T-helper 1 cell (primary cell): ENCODE measurements at regions not wholly inside any gene's neighbourhood (a gene's known extent, or its start where the extent isn't known, plus 50 kb on each side); places are given as distances from the start of the nearest gene placed in this dataset.
A peak's percentile ranks its signal among the peaks of the same experiment; 100 is the strongest.

Experiments used
- DNase-seq, 5 donors: peaks; one replicate each; pipeline ENCODE4 v3.0.0-alpha.2; 2012 to 2020

DNA sequence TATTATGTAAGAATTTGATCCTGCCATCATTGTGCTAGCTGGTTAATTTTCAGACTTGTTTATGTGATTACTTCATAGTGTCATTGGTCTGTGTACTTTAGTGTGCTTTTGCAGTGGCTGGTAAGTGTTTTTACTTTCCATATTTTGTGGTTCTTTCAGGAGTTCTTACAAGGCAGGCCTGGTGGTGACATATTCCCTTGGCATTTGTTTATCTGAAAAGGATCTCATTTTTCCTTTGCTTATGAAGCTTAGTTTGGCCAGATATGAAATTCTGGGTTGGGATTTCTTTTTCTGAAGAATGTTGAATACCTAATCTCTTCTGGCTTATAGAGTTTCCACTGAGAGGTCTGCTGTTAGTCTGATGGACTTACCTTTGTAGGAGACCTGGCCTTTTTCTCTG is 72.8 kb upstream of the MC4R start:
- no peak for DNase-seq

DNA sequence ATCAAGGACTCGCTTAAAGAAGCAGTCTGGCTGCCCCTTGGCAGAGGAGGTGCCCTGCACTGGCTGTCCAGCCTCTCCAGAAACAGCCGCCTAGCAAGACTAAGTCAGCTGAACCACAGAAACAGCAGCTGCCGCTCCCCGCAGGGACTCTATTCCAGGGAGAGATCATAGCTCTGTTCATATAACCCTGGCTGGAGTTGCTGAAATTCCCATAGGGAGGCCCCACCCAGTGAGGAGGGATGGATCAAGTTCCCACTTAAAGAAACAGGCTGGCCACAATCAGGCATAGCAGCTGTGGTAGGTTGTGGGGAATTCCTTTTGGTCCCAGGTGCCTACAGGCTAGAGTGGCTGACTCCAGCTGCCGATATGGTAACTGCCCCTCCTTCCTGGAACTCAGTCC is 74.2 kb upstream of the MC4R start:
- DNase-seq, result no peak

- DNase-seq, result no peak
Observed at GRCh38 chr18:60448487-60449267, 76.1 kb upstream of the MC4R start.

GRCh38 chr18:60452421-60452820 is 79.8 kb upstream of the MC4R start:
- no peak for DNase-seq

GRCh38 chr18:60466677-60467076 is 94.1 kb upstream of the MC4R start:
- no peak for DNase-seq

DNA sequence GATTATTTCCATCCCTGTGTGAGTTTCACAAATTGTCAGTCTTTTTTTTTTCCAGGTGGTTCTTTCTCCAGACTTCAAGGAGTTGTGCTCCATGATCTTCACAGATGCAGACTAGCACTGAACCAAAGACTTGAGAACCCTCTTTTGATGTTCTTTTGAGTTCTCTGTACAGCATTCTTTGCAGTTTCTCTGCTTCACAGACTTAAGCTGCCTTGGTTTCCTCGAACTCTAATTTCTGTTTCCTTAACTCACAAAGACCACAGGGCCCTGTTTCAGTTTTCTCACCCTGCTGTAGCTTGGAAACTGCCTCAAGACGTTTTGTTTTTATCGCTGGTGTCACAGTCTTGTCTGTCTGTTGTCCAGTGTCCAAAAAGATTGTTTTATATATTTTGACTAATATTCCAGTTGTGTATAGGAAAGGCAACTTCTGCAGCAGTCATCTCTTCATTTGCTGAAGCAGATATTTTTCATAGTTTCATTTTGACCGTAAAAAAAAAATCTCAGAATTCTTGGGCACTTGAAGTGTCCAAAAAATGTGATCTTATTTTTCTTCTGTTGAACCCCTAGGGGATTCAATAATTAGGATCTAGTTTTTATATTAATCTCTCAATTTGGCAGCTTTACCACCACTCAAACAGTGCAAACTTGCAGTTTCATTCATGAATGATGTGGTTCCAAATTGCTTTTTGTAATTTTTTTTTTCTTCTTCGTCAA is 97.0 kb upstream of the MC4R start:
- no peak for DNase-seq

DNA sequence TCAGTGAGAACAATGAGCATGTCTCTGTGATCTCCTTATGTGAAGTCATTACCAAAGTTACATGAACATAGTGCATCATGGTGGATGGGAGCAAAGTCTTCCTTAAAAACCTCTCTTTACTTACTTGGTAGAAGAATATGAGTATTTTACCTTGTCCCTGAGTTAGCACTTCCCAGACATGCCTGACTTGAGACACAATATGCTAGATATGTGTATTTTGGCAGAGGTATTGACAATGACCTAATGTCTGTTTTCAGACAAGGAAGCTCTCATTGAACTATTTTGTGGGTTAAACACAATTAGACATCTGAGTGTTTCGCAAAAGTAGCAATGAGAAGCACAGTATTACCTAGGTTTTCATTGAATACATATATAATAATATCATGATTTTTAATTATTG is 99.1 kb upstream of the MC4R start:
- no peak for DNase-seq

- no peak for DNase-seq
Observed at GRCh38 chr18:60485201-60485600, 112.6 kb upstream of the MC4R start.

GRCh38 chr18:60493066-60493465 is 120.5 kb upstream of the MC4R start:
- no peak for DNase-seq

DNA sequence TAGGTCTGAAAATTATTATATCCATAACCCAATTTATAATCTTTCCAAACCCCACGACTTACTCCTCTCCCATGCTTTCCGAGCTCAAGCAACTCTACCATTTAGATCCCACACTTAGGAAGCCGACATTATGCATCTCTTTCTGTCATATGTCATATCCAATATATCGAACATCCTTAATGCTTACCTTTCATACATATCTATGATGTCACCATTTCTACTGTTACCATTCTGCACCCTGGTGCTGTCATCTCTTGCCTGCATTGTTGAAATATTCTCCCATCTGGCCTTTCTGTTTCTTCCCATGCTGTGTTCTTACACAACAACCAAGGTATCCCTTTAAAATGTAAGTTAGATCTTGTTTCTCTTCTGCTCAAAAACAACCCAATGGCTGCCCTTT is 127.1 kb upstream of the MC4R start:
- DNase-seq, result no peak

DNA sequence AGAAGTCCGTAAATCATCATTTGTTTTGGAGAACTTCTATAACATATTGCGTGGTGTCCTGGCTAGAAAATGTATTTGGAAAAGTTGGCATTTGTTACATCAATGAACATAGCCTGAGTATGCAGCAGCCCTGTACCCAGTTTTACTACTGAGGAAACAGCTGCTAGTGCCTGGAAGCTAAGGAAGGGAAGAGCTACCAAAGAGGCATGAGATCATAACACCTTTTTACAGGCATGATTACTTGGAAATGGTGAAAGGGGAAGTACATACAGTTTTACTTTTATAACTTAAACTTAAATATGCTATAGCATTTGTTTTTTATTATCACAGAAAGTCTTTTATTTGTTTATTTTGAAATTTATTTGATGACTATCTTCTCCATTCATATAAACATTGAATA is 128.4 kb upstream of the MC4R start:
- no peak for DNase-seq

GRCh38 chr18:60502591-60502990 is 130.0 kb upstream of the MC4R start:
- DNase-seq, result no peak

DNA sequence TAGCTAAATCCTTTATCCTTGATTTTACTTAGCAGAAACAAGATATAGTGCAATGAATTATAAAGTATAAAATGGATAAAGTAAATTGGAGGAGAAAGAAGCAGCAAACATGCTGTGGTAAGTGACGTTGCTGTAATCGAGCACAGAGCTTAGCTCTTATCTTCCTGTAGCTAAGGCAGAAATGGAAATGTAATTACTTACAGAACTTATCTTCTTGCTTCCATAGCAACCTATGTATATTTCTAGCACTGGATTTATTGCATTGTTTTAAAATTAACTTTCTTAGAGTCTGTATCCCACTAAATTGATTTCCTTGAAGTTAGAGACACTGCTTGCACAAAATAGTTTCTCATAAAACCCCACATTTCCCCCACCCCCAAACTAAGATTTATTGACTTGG is 130.6 kb upstream of the MC4R start:
- no peak for DNase-seq

GRCh38 chr18:60506190-60506589 is 133.6 kb upstream of the MC4R start:
- DNase-seq, result no peak

DNA sequence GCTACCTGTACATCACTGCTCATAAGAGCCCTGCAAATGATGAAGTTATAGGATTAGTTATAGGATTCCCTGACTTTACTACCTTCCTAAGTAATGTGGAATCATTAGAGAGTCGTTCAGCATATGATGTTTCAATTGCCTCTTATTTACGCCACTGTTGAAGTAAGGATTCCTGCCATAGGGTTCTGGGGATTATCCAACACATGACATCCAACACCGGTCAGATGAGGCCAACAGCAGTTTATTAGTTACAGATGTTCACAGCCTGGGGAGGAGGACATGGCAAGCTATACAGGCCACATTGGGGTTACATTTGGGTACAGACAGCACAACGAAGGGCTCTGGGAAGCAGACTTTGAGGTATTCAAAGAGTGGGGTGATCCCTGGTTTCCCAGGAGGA is 134.1 kb upstream of the MC4R start:
- DNase-seq, result no peak

GRCh38 chr18:60508108-60508507 is 135.5 kb upstream of the MC4R start:
- no peak for DNase-seq

DNA sequence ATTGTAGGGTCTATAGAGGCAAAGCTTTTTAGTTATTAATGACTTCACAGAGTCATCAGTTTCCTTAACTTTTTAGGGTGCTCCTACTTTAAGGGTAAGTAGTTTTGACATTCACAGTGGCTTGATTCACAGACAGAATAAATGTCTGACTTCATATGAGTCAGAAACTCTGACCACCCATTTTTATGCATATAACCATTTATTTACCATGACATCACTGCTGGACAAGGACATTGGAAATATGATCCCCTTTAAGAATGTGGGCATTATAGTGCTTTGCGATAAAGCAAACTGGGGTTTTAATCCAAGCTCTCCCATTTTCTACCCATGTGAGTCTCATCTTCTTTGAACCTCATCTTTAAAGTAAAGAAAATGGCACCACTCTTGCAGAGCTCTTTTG is 162.0 kb upstream of the MC4R start:
- no peak for DNase-seq

DNA sequence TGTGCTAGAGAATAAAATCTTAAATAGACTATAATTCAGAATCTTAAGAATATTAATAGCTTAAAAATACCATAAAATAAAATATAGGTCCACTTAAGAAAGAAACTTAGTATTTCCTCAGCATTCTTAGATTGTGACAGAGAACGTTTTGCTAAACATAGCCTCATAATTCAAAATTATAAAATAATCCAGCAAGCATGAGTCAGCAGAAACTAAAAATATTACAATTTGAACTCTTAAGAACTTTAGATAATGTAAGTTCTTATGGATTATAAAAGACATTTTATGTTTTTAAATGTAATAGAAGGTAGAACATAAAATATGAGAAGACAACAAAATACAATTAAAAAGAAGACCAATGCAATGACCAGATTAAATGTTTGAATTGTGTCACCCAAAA is 164.5 kb upstream of the MC4R start:
- DNase-seq, result no peak

DNA sequence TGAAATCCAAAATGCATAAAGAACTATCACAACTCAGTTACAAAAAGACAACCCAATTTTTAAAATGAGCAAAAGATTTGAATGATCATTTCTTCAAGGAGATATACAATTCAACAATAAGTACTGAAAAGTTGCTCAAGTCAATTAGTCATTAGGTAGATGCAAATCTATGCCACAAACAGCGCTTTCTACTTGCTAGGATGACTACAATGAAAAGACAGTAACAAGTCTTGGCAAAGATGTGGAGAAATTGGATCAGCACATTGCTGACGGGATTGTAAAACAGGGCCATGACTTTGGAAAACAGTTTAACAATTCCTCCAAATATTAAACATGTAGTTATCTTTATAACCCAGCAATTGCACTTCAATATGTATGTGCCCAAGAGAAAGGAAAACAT is 166.3 kb upstream of the MC4R start:
- DNase-seq, result no peak

- no peak for DNase-seq
Observed at GRCh38 chr18:60541661-60542060, 169.1 kb upstream of the MC4R start.

DNA sequence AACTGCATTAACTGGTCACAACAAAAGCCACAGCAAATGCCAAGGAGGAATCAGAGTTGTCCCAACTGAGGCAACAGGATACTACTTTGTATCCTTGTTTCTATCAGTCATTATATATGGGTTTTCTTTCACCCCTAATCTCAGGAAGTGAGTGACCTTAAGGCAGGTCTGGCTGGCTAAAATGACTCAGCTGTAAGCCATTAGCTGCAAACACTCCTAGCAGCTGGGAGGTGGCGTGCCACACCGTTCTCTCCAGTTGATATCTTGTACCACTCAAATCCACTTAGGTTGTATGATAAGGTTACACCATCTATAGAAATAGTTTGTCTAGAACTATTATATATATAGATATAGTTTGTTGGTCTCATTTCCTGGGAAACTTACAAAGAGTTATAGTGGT is 171.1 kb upstream of the MC4R start:
- DNase-seq, result no peak

DNA sequence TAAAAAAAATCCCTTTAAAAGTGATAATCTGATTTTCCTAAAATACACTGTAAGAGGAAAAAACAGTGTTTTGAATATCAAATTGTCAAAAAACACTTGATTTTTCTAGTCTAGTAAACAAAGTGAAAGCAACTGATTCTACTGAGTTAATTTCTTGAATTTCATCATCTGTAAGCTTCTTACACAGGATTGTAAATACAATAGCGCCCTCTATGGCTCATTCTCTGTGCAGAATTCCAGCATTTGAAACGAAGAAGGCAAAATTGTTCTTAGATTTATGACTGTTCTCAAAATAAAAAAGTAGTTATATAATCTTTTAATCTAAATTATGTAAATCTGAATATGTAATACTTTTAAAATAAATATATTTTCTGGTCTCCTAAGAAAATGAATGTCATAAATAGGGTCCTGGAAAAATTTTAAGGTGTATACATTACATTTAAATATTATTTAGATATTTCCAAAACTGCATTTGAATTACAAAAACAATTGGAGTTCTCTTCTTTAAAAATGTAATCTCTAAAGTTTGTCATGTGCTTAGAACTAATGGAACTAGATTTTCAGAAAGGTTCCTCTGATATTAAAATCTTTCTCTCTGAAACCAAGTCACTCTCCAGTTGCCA is 176.9 kb upstream of the MC4R start:
- peak in 1 of 5 donors; percentile 44 for DNase-seq

GRCh38 chr18:60552948-60553347 is 180.4 kb upstream of the MC4R start:
- DNase-seq, result no peak

DNA sequence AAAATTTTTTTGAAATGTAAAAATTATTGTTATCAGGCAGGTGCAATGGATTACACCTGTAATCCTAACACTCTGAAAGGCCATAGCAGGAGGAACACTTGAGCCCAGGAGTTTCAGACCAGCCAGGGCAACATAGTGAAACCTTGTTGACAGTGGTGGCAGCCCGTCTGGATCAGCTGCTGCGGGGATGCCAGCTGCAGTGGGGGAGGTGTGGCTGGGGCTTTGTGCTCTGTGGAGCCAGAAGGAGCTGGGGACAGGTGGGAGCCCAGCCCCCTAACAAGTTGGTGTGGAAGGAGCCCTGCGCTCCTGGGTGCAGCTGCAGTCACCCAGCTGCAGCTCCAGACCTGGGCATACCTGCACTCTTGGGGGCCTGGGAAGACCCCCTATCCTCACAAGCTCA is 182.4 kb upstream of the MC4R start:
- DNase-seq, result no peak
